ENCODE measurements at regions not wholly inside any gene's neighbourhood (a gene's known extent, or its start where the extent isn't known, plus 50 kb on each side); places are given as distances from the start of the nearest gene placed in this dataset.

GRCh38 chr10:130389906-130390305, 253.7 kb downstream of the GLRX3 start:
- no peak for TF ChIP-seq RFX5 (IDR thresholded peaks at IDR 0.05; ENCODE audit: low read depth, low read length)
- TF ChIP-seq USF2 (IDR thresholded peaks at IDR 0.05; ENCODE audit: low read depth, low read length), result no peak
- no peak for TF ChIP-seq MAFK (IDR thresholded peaks at IDR 0.05; ENCODE audit: low read depth, low read length)
- no peak for TF ChIP-seq FOS (IDR thresholded peaks at IDR 0.05; ENCODE audit: low read depth, low read length)
- TF ChIP-seq BHLHE40 (IDR thresholded peaks at IDR 0.05; ENCODE audit: low read depth, low read length), result no peak
- no peak for TF ChIP-seq CTCF (conservative IDR thresholded peaks at IDR 0.05; ENCODE audit: low read depth, low read length)
- no peak for TF ChIP-seq ELK1 (IDR thresholded peaks at IDR 0.05; ENCODE audit: borderline replicate concordance, low read depth, low read length)
- no peak for TF ChIP-seq POLR2A (IDR thresholded peaks at IDR 0.05; ENCODE audit: low read depth, low read length)

More at GRCh38 chr10:130389906-130390305, 253.7 kb downstream of the GLRX3 start:
- no TSS peak for BruUV-seq (replicated peaks)
- Histone ChIP-seq H3K9me1 (ENCODE audit: insufficient read depth, low read length) (no peaks in the 10 kb centered on the region), H3K27ac (ENCODE audit: insufficient read depth, low read length) (no peak overlapping the region), H3K4me2 (ENCODE audit: low read depth, low read length) (no peak overlapping the region), H2BK20ac (ENCODE audit: low read depth, low read length) (no peak overlapping the region), H3K27me3 (ENCODE audit: control insufficient read depth, insufficient read depth, low read length) (no peaks in the 10 kb centered on the region), H3K14ac (replicated peaks; ENCODE audit: low read depth, low read length) (no peak overlapping the region), H4K5ac (ENCODE audit: low read depth, low read length) (no peak overlapping the region), H3K18ac (ENCODE audit: low read depth, low read length) (no peak overlapping the region), H4K91ac (ENCODE audit: insufficient read depth, low read depth, low read length) (no peak overlapping the region), H3K4me3 (ENCODE audit: insufficient read depth, low read depth, low read length) (no peak overlapping the region), H3K23ac (ENCODE audit: low read depth, low read length) (no peak overlapping the region), H2BK120ac (ENCODE audit: low read depth, low read length) (no peak overlapping the region), H2BK5ac (ENCODE audit: low read depth, low read length, poor library complexity, severe bottlenecking) (no peak overlapping the region), H2AK5ac (ENCODE audit: low read depth, low read length) (no peak overlapping the region), H4K20me1 (ENCODE audit: insufficient read depth, low read length) (no peaks in the 10 kb centered on the region), H3K4me1 (ENCODE audit: control insufficient read depth, insufficient read depth, low read length) (no peaks in the 10 kb centered on the region), H3K36me3 (ENCODE audit: control insufficient read depth, insufficient read depth, low read length) (no peaks in the 10 kb centered on the region), H3K4ac (ENCODE audit: low read depth, low read length) (no peak overlapping the region), H3K56ac (ENCODE audit: extremely low read depth, insufficient read depth, low read length) (no peak overlapping the region), H3K79me1 (ENCODE audit: low read depth in 1 of 2, low read length in 2 of 2) (no peaks in the 10 kb centered on the region), H4K8ac (ENCODE audit: low read depth in 2 of 2, low read length in 2 of 2) (no peak overlapping the region), H2BK15ac (ENCODE audit: low read depth, low read length) (no peak overlapping the region), H2AK9ac (replicated peaks; ENCODE audit: low read depth, low read length, poor library complexity) (no peak overlapping the region), H3K9ac (ENCODE audit: low read depth, low read length) (no peak overlapping the region), H3K9me3 (ENCODE audit: control insufficient read depth, insufficient read depth, low read length) (peaks cover 43% of the 10 kb centered on the region), H2AFZ (replicated peaks; ENCODE audit: low read length, poor library complexity) (no peak overlapping the region)
- no peak for ATAC-seq (ENCODE audit: low read depth)
- dilution Hi-C loops (cut with HindIII; ENCODE audit: low sequenced_read_pairs, unreplicated experiment), result no loop called here
- in situ Hi-C loops (cut with MboI; ENCODE audit: low sequenced_read_pairs), result no loop called here
- WGBS, 2 experiments (ENCODE audit: extremely low coverage in 2 of 2, insufficient read length in 1 of 2), result 20% methylated on average over 1 of the region's 5 CpGs; no CpG with 5 or more reads in 1 of the 2 experiments
- intact Hi-C loops (cut with micrococcal nuclease), result no loop called here
- POLR2A ChIA-PET (ENCODE audit: unreplicated experiment), result no interaction called here
- CTCF ChIA-PET, result no interaction called here
- no peak for DNase-seq
